G401 (cell line): ENCODE measurements at regions not wholly inside any gene's neighbourhood (a gene's known extent, or its start where the extent isn't known, plus 50 kb on each side); places are given as distances from the start of the nearest gene placed in this dataset.

Source experiments
- DNase-seq: peaks from one replicate; pipeline ENCODE4 v3.0.0-alpha.2; 2015; ENCODE audit warnings: low spot score
- in situ Hi-C: cut with HindIII; loops from 2 replicates; pipeline ENCODE4 v1.10.0; 2016; ENCODE audit warnings: low sequenced_read_pairs, mixed read lengths

GRCh38 chr15:93900476-93901400, 330.6 kb upstream of the MCTP2 start:
- DNase-seq, result no peak
- in situ Hi-C loops, result no loop called here

GRCh38 chr15:93899817-93900216, 331.5 kb upstream of the MCTP2 start:
- in situ Hi-C loops, result no loop called here
- DNase-seq, result no peak

GRCh38 chr15:93897377-93897776, 334.0 kb upstream of the MCTP2 start:
- no peak for DNase-seq
- in situ Hi-C loops, result no loop called here

GRCh38 chr15:93895976-93896770, 335.2 kb upstream of the MCTP2 start:
- DNase-seq, result peak; percentile 2
- in situ Hi-C loops, result no loop called here

GRCh38 chr15:93894438-93895036, 336.8 kb upstream of the MCTP2 start:
- in situ Hi-C loops, result no loop called here
- no peak for DNase-seq

- in situ Hi-C loops, result no loop called here
- DNase-seq, result no peak
Measured at GRCh38 chr15:93887151-93887550, 344.2 kb upstream of the MCTP2 start.

- DNase-seq, result no peak
Measured at GRCh38 chr15:93882779-93883178, 348.6 kb upstream of the MCTP2 start.

GRCh38 chr15:93882141-93882540, 349.2 kb upstream of the MCTP2 start:
- in situ Hi-C loops, result no loop called here
- DNase-seq, result no peak

More at GRCh38 chr15:93882779-93883178, 348.6 kb upstream of the MCTP2 start:
- in situ Hi-C loops, result no loop called here

GRCh38 chr15:93881310-93881709, 350.1 kb upstream of the MCTP2 start:
- DNase-seq, result no peak
- in situ Hi-C loops, result no loop called here

GRCh38 chr15:93880358-93880757, 351.0 kb upstream of the MCTP2 start:
- no peak for DNase-seq
- in situ Hi-C loops, result no loop called here

GRCh38 chr15:93870583-93870982, 360.8 kb upstream of the MCTP2 start:
- in situ Hi-C loops, result no loop called here
- no peak for DNase-seq

GRCh38 chr15:93866948-93867347, 364.4 kb upstream of the MCTP2 start:
- in situ Hi-C loops, result no loop called here
- no peak for DNase-seq

GRCh38 chr15:93866476-93866875, 364.9 kb upstream of the MCTP2 start:
- in situ Hi-C loops, result no loop called here
- no peak for DNase-seq

- in situ Hi-C loops, result no loop called here
- no peak for DNase-seq
Measured at GRCh38 chr15:93865586-93865985, 365.8 kb upstream of the MCTP2 start.

- DNase-seq, result peak; percentile 0
- in situ Hi-C loops, result no loop called here
Measured at GRCh38 chr15:93862791-93863190, 368.6 kb upstream of the MCTP2 start.

GRCh38 chr15:93861956-93862741, 369.2 kb upstream of the MCTP2 start:
- in situ Hi-C loops, result no loop called here
- no peak for DNase-seq

- in situ Hi-C loops, result no loop called here
Measured at GRCh38 chr15:93861413-93861812, 369.9 kb upstream of the MCTP2 start.

GRCh38 chr15:93860701-93861100, 370.7 kb upstream of the MCTP2 start:
- in situ Hi-C loops, result no loop called here
- no peak for DNase-seq

More at GRCh38 chr15:93861413-93861812, 369.9 kb upstream of the MCTP2 start:
- no peak for DNase-seq

- no peak for DNase-seq
- in situ Hi-C loops, result no loop called here
Measured at GRCh38 chr15:93859176-93859575, 372.2 kb upstream of the MCTP2 start.
